Middle frontal gyrus (tissue), 1 donor: ENCODE measurements at regions not wholly inside any gene's neighbourhood (a gene's known extent, or its start where the extent isn't known, plus 50 kb on each side); places are given as distances from the start of the nearest gene placed in this dataset.
A peak's percentile ranks its signal among the peaks of the same experiment; 100 is the strongest.

Experiments used
- DNase-seq: peaks from one replicate; pipeline ENCODE4 v3.0.0-alpha.2; 2015; ENCODE audit warnings: low spot score; ENCODE audit errors: extremely low spot score

GRCh38 chr4:24172406-24172805, 282.6 kb upstream of the PPARGC1A start:
- DNase-seq = no peak

GRCh38 chr4:24169956-24170355, 280.1 kb upstream of the PPARGC1A start:
- DNase-seq = no peak

GRCh38 chr4:24168658-24169057, 278.8 kb upstream of the PPARGC1A start:
- DNase-seq = no peak

GRCh38 chr4:24166501-24166900, 276.7 kb upstream of the PPARGC1A start:
- DNase-seq = no peak

- no peak for DNase-seq
Observed at GRCh38 chr4:24164797-24165196, 274.9 kb upstream of the PPARGC1A start.

- no peak for DNase-seq
Observed at GRCh38 chr4:24164054-24164693, 274.3 kb upstream of the PPARGC1A start.

- DNase-seq = no peak
Observed at GRCh38 chr4:24163314-24163713, 273.5 kb upstream of the PPARGC1A start.

GRCh38 chr4:24160358-24160757, 270.5 kb upstream of the PPARGC1A start:
- DNase-seq = no peak

- no peak for DNase-seq
Observed at GRCh38 chr4:24158031-24158430, 268.2 kb upstream of the PPARGC1A start.

- DNase-seq = no peak
Observed at GRCh38 chr4:24150034-24150433, 260.2 kb upstream of the PPARGC1A start.

- no peak for DNase-seq
Observed at GRCh38 chr4:24146127-24146526, 256.3 kb upstream of the PPARGC1A start.

GRCh38 chr4:24145591-24145990, 255.7 kb upstream of the PPARGC1A start:
- no peak for DNase-seq

GRCh38 chr4:24144381-24144780, 254.5 kb upstream of the PPARGC1A start:
- DNase-seq = no peak

GRCh38 chr4:24143741-24144140, 253.9 kb upstream of the PPARGC1A start:
- DNase-seq = peak; percentile 43

GRCh38 chr4:24141836-24142235, 252.0 kb upstream of the PPARGC1A start:
- no peak for DNase-seq

GRCh38 chr4:24140892-24141291, 251.0 kb upstream of the PPARGC1A start:
- DNase-seq = no peak

- DNase-seq = no peak
Observed at GRCh38 chr4:24137671-24138601, 248.1 kb upstream of the PPARGC1A start.

- no peak for DNase-seq
Observed at GRCh38 chr4:24131954-24132673, 242.3 kb upstream of the PPARGC1A start.

- no peak for DNase-seq
Observed at GRCh38 chr4:24130637-24131036, 240.8 kb upstream of the PPARGC1A start.

- no peak for DNase-seq
Observed at GRCh38 chr4:24126776-24127175, 236.9 kb upstream of the PPARGC1A start.

GRCh38 chr4:24121395-24122175, 231.7 kb upstream of the PPARGC1A start:
- DNase-seq = no peak
